SH-SY5Y (cell line): ENCODE measurements at regions not wholly inside any gene's neighbourhood (a gene's known extent, or its start where the extent isn't known, plus 50 kb on each side); places are given as distances from the start of the nearest gene placed in this dataset.

ENCODE experiments used
- GATA2 ChIP-seq: IDR thresholded peaks from 2 replicates; pipeline ENCODE4 v1.6.1; 2011; ENCODE audit warnings: mild to moderate bottlenecking, low read depth, low read length
- GATA3 ChIP-seq: IDR thresholded peaks from 2 replicates; pipeline ENCODE4 v1.6.1; 2011; ENCODE audit warnings: low read depth, mild to moderate bottlenecking, low read length, moderate library complexity

DNA sequence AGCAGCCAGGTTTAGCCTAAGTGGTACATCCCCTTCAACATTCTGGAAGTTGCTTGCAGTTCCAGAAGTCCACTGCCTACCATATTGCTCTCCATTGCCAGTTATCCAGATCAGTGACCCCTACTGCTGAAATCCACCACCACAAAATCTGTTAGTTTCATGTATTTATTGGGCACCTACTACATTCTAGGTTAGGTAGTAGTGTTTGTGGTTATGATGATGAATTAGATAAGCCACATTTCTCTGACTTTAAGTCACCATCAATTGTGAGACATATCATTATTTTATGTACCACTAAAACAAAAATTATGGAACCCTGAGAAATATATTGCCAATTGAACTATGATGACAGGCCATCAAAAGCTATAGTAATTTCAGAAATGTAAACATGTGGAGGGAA is 139.5 kb upstream of the PKDCC start:
- no peak for TF ChIP-seq GATA3
- TF ChIP-seq GATA2: no peak

- TF ChIP-seq GATA3: no peak
- TF ChIP-seq GATA2: no peak
Observed at GRCh38 chr2:41909584-41909983, 138.2 kb upstream of the PKDCC start.

- no peak for TF ChIP-seq GATA3
- no peak for TF ChIP-seq GATA2
Observed at GRCh38 chr2:41910126-41910525, 137.7 kb upstream of the PKDCC start.

GRCh38 chr2:41911033-41911432 is 136.8 kb upstream of the PKDCC start:
- TF ChIP-seq GATA3: no peak

GRCh38 chr2:41912337-41912736 is 135.5 kb upstream of the PKDCC start:
- no peak for TF ChIP-seq GATA2
- TF ChIP-seq GATA3: no peak

DNA sequence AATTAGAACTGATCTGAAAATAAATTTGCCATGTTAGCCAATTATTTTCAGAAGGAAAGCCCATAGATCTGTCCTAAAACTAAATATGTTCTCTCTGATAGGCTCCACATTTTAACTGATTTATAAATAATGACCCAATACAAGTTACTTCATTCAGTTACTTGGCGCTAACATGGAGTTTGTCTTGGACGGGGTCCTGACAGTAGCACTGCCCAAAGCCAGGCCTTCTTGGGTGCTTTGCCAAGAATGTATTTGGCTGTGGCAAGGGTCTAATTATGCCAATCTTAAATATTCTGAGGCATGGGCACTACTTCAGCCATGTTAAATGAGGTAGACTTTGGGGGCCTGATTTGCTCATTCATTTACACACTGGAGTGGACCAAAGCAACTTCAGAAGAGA is 135.0 kb upstream of the PKDCC start:
- no peak for TF ChIP-seq GATA3

GRCh38 chr2:41913311-41913710 is 134.5 kb upstream of the PKDCC start:
- TF ChIP-seq GATA3 (no peak), GATA2 (no peak)

DNA sequence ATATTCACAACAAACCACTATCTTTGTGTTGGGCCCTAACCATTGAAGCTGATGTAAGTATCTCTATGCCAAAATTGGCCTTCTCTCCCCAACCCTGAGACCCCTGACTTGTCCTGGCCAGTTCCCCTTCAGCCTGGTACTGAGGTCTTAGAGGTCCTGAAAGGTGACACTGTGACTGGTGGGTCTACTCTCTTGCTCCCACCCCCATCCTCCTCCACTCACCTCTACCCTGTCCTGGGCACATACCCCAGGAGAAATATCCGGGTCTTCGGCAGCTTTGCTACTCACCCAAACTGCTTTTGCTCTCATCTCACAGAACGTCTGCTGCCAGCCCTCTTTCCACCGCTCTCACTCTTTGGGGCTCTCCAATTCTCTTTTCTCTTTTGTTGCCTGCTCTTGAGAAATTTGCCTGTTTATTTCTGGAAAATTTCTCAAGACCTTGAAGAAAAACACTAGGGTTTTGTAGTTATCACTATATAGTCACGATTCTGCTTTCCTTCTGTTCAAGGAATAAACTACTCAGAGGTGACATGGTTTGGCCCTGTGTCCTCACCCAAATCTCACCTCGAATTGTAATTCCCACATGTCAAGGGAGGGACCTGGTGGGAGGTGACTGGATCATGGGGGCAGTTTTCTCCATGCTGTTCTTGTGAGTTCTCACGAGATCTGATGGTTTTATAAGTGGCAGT is 133.8 kb upstream of the PKDCC start:
- TF ChIP-seq GATA2 (no peak), GATA3 (no peak)

DNA sequence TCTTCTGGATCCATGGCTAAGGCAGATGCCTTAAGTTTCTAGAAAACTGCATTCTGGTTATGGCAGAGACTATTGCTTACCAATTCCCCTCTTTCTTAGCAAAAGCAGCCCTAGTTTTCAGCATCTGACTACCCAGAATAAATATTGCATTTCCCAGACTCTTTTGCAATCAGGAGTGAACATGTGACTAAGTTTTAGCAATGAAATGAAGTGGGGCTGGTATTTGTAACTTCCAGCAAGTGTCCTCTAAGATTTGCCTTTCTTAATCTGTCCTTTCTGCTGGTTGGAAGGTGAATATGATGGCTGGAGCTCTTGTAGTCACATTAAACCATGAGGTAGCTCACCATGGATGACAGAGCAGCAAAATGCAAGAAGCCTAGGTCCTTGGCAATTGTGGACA is 132.9 kb upstream of the PKDCC start:
- no peak for TF ChIP-seq GATA2
- no peak for TF ChIP-seq GATA3

DNA sequence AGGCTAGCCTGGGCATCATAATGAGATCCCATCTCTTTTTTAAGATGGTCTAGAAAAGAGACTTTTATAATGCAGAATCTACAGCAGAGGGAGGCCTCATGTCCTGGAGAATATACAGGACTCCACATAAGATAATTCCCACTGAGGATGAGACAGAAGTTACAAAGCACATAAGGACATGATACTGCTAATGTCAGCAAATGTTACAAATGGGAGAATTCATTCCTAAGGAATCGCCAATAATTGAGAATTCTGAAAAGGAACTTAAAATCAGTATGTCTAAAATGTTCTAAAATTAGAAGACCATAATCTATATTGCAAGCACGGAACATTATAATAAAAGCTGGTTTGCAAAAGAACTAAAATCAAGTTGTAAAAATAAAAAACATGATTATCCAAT is 131.6 kb upstream of the PKDCC start:
- no peak for TF ChIP-seq GATA3
- TF ChIP-seq GATA2: no peak

DNA sequence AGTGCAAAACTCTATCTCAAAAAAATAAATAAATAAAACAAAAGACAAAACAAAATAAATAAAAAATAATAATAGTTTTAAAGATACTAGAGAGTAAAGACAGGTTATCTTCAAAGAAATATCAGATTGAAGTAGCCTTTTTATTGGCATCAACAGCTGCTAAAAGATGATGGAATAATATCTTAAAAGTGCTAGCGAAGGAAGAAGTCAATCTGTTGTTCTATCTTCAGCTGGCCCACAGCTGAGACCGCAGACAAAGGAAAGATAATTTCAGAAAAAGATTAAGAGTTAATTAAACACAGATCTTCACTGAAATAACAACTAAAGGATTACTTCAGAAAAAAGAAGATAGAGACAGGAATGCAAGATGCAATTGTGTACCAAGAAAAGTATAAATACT is 130.2 kb upstream of the PKDCC start:
- TF ChIP-seq GATA3: no peak
- TF ChIP-seq GATA2: no peak

- TF ChIP-seq GATA3 (no peak), GATA2 (no peak)
Observed at GRCh38 chr2:41919135-41919534, 128.7 kb upstream of the PKDCC start.

GRCh38 chr2:41920181-41920580 is 127.6 kb upstream of the PKDCC start:
- no peak for TF ChIP-seq GATA2
- TF ChIP-seq GATA3: no peak

DNA sequence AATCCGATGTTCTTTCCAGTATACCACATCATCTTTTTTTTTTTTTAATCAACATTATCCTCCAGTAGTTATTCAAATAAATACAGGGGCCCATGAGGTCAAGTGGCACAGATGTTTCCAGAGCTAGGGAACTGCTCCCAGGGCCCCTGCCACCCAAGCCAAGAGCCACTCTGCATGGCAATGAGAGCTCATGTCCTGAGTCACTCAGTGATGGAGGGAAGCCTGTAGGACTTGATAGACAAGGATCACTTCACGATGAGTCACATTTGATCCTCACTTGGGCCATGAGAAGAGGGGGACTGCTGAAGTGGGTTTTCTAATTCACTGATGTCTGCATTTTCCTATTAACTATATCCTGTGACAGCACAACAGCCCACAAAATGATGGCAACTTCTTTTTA is 127.0 kb upstream of the PKDCC start:
- no peak for TF ChIP-seq GATA3

GRCh38 chr2:41922177-41922576 is 125.6 kb upstream of the PKDCC start:
- TF ChIP-seq GATA2: no peak
- no peak for TF ChIP-seq GATA3

DNA sequence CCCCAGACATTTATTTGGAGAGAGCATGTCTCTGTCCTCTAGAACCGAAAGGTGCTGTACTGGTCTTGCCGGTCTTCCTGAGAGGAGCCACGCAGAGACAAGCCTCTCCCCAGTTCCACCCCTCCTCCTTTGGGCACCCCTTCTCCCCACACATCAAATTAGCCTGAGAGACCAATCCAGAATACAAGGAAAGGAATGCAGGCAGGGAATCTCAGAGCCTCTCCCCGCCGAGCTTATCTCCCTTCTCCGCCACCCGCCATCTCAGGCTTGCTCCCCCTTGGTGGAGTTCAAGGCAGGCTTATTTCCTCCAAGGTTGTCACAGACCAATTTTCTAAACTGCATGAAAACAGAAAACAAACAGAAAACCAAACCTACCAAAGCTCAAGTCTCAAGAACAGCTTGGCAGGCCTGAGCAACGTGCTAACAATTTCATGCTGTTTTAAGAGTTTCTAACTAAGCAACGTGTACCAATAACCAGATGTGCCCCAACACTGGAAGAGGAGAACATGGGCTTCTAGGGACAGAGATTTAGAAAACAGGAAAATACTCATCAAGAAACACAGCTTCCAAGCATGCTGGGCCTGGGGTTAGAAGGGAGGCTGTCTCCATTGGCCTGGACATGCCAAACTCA is 124.5 kb upstream of the PKDCC start:
- no peak for TF ChIP-seq GATA2
- TF ChIP-seq GATA3: no peak

DNA sequence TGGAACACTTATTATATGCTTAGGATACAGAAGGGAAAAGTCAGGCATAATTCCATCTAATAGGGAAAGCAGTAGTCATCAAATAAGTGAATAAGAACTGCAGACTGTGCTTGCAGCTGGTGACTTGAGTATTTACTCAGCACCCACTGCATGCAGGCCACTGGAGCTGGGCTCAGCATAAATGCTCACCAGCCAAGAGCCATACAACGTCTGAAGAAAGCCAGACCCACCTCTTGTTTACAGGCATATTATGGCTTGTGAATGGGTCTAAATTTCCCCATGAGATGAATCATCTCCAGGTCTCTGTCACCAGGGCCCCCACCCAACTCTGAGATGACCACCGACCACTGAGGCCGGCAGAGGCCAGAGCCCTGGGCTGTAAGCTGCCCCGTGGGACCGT is 123.8 kb upstream of the PKDCC start:
- TF ChIP-seq GATA2: no peak
- TF ChIP-seq GATA3: no peak
